HUES64 (cell line): ENCODE measurements at regions not wholly inside any gene's neighbourhood (a gene's known extent, or its start where the extent isn't known, plus 50 kb on each side); places are given as distances from the start of the nearest gene placed in this dataset.

ENCODE experiments used
- H3K27ac ChIP-seq: 2 replicates; pipeline ENCODE4 v1.7.0; 2013; ENCODE audit warnings: low read depth, low read length, inconsistent platforms
- H3K27me3 ChIP-seq: 2 replicates; pipeline ENCODE4 v1.6.1; 2013; ENCODE audit warnings: mild to moderate bottlenecking, low read length; ENCODE audit not compliant: insufficient read depth
- H3K36me3 ChIP-seq: 2 replicates; pipeline ENCODE4 v1.6.1; 2013; ENCODE audit warnings: mild to moderate bottlenecking, low read length; ENCODE audit not compliant: insufficient read depth
- H3K4me1 ChIP-seq: 2 replicates; pipeline ENCODE4 v1.6.1; 2013; ENCODE audit warnings: mild to moderate bottlenecking, low read length, moderate library complexity; ENCODE audit not compliant: insufficient read depth
- H3K4me3 ChIP-seq: 2 replicates; pipeline ENCODE4 v1.5.1; 2013; ENCODE audit warnings: mild to moderate bottlenecking, low read length, moderate library complexity
- H3K9ac ChIP-seq: 2 replicates; pipeline ENCODE4 v1.6.1; 2013; ENCODE audit warnings: mild to moderate bottlenecking, low read depth, low read length
- H3K9me3 ChIP-seq: 2 replicates; pipeline ENCODE4 v1.6.1; 2013; ENCODE audit warnings: low read depth, low read length; ENCODE audit not compliant: insufficient read depth
- WGBS: fragments of 150-250, 120-280 bp; methylation state at CpG from one replicate; pipeline ENCODE4 v1.1.7; 2013; ENCODE audit warnings: missing lambda C conversion rate; 5-methylcytosine and 5-hydroxymethylcytosine counted together

- Histone ChIP-seq H3K36me3 (no peaks in the 10 kb centered on the region), H3K4me1 (no peaks in the 10 kb centered on the region), H3K9me3 (no peaks in the 10 kb centered on the region), H3K27ac (no peak overlapping the region), H3K27me3 (no peaks in the 10 kb centered on the region), H3K9ac (no peak overlapping the region), H3K4me3 (no peak overlapping the region)
- WGBS, result 97% methylated on average over 1 of the region's 2 CpGs
These were observed 228.1 kb upstream of the MEOX2 start for GRCh38 chr7:15914611-15915010.

- Histone ChIP-seq H3K36me3 (no peaks in the 10 kb centered on the region), H3K9me3 (no peaks in the 10 kb centered on the region), H3K4me3 (no peak overlapping the region), H3K27ac (no peak overlapping the region), H3K27me3 (no peaks in the 10 kb centered on the region), H3K9ac (no peak overlapping the region), H3K4me1 (no peaks in the 10 kb centered on the region)
- 86% methylated on average over 1 of the region's 1 CpG for WGBS
These were observed 220.0 kb upstream of the MEOX2 start for GRCh38 chr7:15906436-15906835.

GRCh38 chr7:15905251-15906040 is 219.0 kb upstream of the MEOX2 start:
- Histone ChIP-seq H3K27me3 (no peaks in the 10 kb centered on the region), H3K9me3 (no peaks in the 10 kb centered on the region)
- 94% methylated on average over 8 of the region's 8 CpGs for WGBS

GRCh38 chr7:15891151-15891881 is 204.8 kb upstream of the MEOX2 start:
- Histone ChIP-seq H3K36me3 (no peaks in the 10 kb centered on the region), H3K9ac (no peak overlapping the region), H3K4me1 (no peaks in the 10 kb centered on the region), H3K9me3 (no peaks in the 10 kb centered on the region), H3K4me3 (no peak overlapping the region), H3K27me3 (no peaks in the 10 kb centered on the region), H3K27ac (no peak overlapping the region)

More at GRCh38 chr7:15905251-15906040, 219.0 kb upstream of the MEOX2 start:
- H3K27ac ChIP-seq, result no peak overlapping the region
- H3K4me1 ChIP-seq, result no peaks in the 10 kb centered on the region
- H3K36me3 ChIP-seq, result no peaks in the 10 kb centered on the region
- no peak overlapping the region for H3K4me3 ChIP-seq
- no peak overlapping the region for H3K9ac ChIP-seq

GRCh38 chr7:15889507-15889906 is 203.0 kb upstream of the MEOX2 start:
- Histone ChIP-seq H3K4me1 (no peaks in the 10 kb centered on the region), H3K9me3 (no peaks in the 10 kb centered on the region), H3K36me3 (no peaks in the 10 kb centered on the region), H3K9ac (no peak overlapping the region), H3K4me3 (no peak overlapping the region), H3K27ac (no peak overlapping the region), H3K27me3 (no peaks in the 10 kb centered on the region)
- 96% methylated on average over 3 of the region's 3 CpGs for WGBS

GRCh38 chr7:15888090-15888489 is 201.6 kb upstream of the MEOX2 start:
- WGBS, result 94% methylated on average over 1 of the region's 1 CpG
- no peaks in the 10 kb centered on the region for H3K4me1 ChIP-seq
- H3K27me3 ChIP-seq, result no peaks in the 10 kb centered on the region
- H3K36me3 ChIP-seq, result no peaks in the 10 kb centered on the region
- H3K9ac ChIP-seq, result no peak overlapping the region
- H3K9me3 ChIP-seq, result no peaks in the 10 kb centered on the region
- no peak overlapping the region for H3K27ac ChIP-seq
- H3K4me3 ChIP-seq, result no peak overlapping the region

GRCh38 chr7:15886626-15887025 is 200.1 kb upstream of the MEOX2 start:
- WGBS, result 100% methylated on average over 1 of the region's 1 CpG
- no peaks in the 10 kb centered on the region for H3K27me3 ChIP-seq
- no peak overlapping the region for H3K9ac ChIP-seq
- H3K36me3 ChIP-seq, result no peaks in the 10 kb centered on the region
- no peak overlapping the region for H3K4me3 ChIP-seq
- H3K27ac ChIP-seq, result no peak overlapping the region
- no peaks in the 10 kb centered on the region for H3K4me1 ChIP-seq
- 0 out of 2 replicates have a peak, but pooled peaks cover 2% of the 10 kb centered on the region for H3K9me3 ChIP-seq

- Histone ChIP-seq H3K27ac (no peak overlapping the region), H3K9ac (no peak overlapping the region), H3K9me3 (0 out of 2 replicates have a peak, but pooled peaks cover 4% of the 10 kb centered on the region), H3K4me1 (no peaks in the 10 kb centered on the region), H3K4me3 (no peak overlapping the region), H3K36me3 (no peaks in the 10 kb centered on the region), H3K27me3 (no peaks in the 10 kb centered on the region)
- WGBS, result 92% methylated on average over 2 of the region's 2 CpGs
These were observed 199.2 kb upstream of the MEOX2 start for GRCh38 chr7:15885678-15886077.

- no peak overlapping the region for H3K4me3 ChIP-seq
- H3K9ac ChIP-seq, result no peak overlapping the region
- H3K36me3 ChIP-seq, result no peaks in the 10 kb centered on the region
These were observed 188.3 kb upstream of the MEOX2 start for GRCh38 chr7:15874774-15875173.

GRCh38 chr7:15870347-15870746 is 183.9 kb upstream of the MEOX2 start:
- no peaks in the 10 kb centered on the region for H3K36me3 ChIP-seq
- WGBS, result no CpG with 5 or more reads among the region's 1 CpG
- 0 out of 2 replicates have a peak, but pooled peaks cover 5% of the 10 kb centered on the region for H3K4me1 ChIP-seq
- no peaks in the 10 kb centered on the region for H3K9me3 ChIP-seq
- H3K27ac ChIP-seq, result no peak overlapping the region
- H3K27me3 ChIP-seq, result no peaks in the 10 kb centered on the region
- H3K9ac ChIP-seq, result no peak overlapping the region
- H3K4me3 ChIP-seq, result no peak overlapping the region

More at GRCh38 chr7:15874774-15875173, 188.3 kb upstream of the MEOX2 start:
- no peaks in the 10 kb centered on the region for H3K27me3 ChIP-seq
- H3K4me1 ChIP-seq, result no peaks in the 10 kb centered on the region
- no peak overlapping the region for H3K27ac ChIP-seq
- H3K9me3 ChIP-seq, result no peaks in the 10 kb centered on the region

GRCh38 chr7:15867441-15867840 is 181.0 kb upstream of the MEOX2 start:
- no peaks in the 10 kb centered on the region for H3K9me3 ChIP-seq
- H3K4me3 ChIP-seq, result no peak overlapping the region

More at GRCh38 chr7:15867441-15867840, 181.0 kb upstream of the MEOX2 start:
- H3K4me1 ChIP-seq, result 0 out of 2 replicates have a peak, but pooled peaks cover 5% of the 10 kb centered on the region
- WGBS, result 94% methylated on average over 1 of the region's 1 CpG
- H3K27ac ChIP-seq, result no peak overlapping the region
- no peaks in the 10 kb centered on the region for H3K36me3 ChIP-seq
- H3K27me3 ChIP-seq, result no peaks in the 10 kb centered on the region
- no peak overlapping the region for H3K9ac ChIP-seq
